Anterior cingulate cortex (tissue), 58 donors: ENCODE measurements at regions not wholly inside any gene's neighbourhood (a gene's known extent, or its start where the extent isn't known, plus 50 kb on each side); places are given as distances from the start of the nearest gene placed in this dataset.
"Not testable (repeated sequence)": the region's sequence is repeated elsewhere in the genome, so short reads cannot be mapped to it uniquely, and the experiment has no call there.

Experiments used
- DNase-seq, 58 donors: peaks; one replicate each; lab custom pipeline; 2025; lab: John Stamatoyannopoulos, UW

DNA sequence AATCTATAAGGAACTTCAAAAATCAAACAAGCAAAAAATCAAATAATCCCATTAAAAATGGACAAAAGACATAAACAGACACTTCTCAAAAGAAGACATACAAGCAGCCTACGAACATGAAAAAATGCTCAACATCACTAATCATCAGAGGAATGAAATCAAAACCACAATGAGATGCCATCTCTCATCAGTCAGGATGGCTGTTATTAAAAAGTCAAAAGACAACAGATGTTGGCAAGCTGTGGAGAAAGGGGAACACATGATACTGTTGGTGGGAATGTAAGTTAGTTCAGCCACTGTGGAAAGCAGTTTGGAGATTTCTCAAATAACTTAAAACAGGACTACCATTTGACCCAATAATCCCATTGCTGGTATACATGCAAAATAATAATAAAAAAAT is 226.4 kb downstream of the S1PR1 start:
- DNase-seq: no peak

DNA sequence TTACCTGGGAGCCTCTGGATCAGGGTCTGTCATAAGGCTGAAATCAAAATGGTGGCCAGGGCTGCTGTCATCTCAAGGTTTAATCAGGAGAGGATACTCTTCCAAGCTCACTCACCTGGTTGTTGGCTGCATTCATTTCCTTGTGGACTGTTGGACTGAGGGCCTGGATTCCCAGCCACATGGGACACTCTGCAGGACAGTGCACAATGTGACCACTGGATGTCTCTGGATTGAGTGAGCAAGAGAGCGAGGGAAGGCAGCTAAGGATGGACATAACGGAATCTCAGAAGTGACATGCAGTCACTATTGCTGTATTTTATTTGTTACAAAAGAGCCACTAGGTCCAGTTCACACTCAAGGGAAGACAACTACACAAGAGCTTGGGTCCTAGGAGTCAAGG is 229.1 kb downstream of the S1PR1 start:
- no peak for DNase-seq

DNA sequence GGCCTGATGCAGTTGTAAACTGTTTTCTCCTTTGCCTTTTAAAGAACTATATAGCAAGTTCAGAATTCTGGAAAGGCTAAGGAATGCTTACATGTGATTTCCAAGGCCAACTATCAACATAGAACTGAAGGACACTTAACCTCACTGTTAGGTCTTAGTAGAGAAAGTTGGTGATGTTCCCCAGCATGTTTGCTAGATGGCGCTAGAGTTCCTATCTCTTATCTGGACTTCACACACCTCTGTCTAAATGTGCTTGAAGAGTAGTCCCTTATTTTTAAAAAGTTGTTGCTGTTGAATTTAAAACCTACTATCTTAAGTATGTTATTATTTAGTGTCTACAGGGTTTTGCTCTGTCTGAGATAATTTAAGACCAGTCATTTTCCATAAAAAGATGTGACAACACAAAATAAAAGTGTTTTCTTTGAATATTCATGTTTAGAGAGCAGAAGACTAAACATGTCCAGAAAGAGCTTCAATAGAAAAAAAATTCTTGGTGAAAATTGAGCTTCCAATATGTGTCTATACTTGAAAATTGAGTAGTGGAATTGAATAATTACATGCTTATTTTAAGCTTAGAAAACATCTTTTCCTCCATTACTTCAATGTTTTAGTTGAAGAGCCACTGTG is 237.3 kb downstream of the S1PR1 start:
- DNase-seq: no peak

DNA sequence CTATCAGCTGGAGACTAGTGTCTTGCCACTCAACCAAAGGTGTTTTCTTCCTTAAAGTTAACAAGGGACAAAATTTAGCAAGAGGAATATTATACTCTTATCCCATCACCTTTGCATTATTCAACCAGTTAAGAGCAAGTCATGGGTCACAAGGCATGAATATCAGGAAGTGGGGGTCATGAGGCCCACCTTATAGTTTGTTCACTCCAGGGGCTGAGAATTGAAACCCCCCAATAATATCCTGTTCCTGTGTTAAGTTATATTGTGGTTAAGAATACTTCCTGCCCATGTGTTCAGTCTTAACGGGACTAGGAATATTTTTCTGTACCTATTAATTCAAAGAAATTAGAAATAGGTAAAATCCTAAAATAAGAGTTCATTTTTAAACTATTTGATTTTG is 239.7 kb downstream of the S1PR1 start:
- DNase-seq: no peak

DNA sequence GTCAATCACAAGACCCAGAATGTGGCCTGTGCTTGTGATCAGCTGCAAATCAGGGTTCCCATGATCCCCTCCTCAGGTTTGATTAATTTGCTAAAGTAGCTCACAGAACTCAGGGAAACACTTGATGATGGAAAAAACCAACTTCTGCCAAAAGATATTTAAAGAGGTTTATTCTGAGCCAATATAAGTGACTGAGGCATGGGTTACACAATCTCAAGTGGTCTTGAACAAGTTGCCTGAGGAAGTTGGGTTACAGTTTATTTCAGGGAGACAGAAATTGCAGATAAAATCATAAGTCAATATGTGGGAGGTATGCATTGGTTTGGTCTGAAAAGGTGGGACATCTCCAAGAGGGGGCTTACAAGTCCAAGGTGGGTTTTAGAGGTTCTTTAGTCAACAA is 243.1 kb downstream of the S1PR1 start:
- DNase-seq: no peak

DNA sequence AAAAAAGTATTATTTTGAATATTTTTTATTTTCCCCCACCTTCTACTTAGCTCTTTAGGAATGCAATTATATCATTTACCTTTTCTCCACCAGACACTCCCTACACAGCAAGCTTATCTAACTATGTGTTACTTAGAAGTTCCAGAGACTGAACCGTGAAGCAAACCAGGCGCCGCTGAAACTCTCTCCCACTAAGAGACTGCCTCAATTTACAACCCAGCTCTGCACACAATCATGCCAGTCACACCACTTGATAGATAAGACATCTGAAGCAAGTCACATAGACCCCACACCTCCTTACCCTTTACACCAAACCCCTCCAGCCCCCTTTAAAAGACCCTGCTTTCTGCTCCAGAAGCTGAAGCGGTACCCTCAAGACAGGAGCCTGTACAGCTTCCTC is 245.5 kb downstream of the S1PR1 start:
- DNase-seq: no peak

GRCh38 chr1:101483982-101484688 is 247.3 kb downstream of the S1PR1 start:
- DNase-seq: no peak

- no peak for DNase-seq
Observed at GRCh38 chr1:101484689-101485338, 248.0 kb downstream of the S1PR1 start.

GRCh38 chr1:101485712-101486111 is 248.9 kb downstream of the S1PR1 start:
- no peak for DNase-seq

DNA sequence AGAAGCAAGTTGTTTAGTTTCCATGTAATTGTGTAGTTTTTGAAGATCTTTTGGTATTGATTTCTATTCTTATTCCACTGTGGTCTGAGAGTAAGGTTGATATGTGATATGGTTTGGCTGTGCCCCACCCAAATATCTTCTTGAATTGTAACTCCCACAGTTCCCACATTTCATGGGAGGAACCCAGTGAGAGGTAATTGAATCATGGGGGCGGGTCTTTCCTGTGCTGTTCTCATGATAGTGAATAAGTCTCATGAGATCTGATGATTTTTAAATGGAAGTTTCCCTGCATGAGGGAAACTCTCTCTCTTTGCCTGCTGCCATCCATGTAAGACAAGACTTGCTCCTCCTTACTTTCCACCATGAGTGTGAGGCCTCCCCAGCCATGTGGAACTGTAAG is 255.3 kb downstream of the S1PR1 start:
- DNase-seq: not testable (repeated sequence)

GRCh38 chr1:101493920-101494319 is 257.1 kb downstream of the S1PR1 start:
- DNase-seq: not testable (repeated sequence)

- DNase-seq: no peak
Observed at GRCh38 chr1:101496109-101496508, 259.3 kb downstream of the S1PR1 start.

DNA sequence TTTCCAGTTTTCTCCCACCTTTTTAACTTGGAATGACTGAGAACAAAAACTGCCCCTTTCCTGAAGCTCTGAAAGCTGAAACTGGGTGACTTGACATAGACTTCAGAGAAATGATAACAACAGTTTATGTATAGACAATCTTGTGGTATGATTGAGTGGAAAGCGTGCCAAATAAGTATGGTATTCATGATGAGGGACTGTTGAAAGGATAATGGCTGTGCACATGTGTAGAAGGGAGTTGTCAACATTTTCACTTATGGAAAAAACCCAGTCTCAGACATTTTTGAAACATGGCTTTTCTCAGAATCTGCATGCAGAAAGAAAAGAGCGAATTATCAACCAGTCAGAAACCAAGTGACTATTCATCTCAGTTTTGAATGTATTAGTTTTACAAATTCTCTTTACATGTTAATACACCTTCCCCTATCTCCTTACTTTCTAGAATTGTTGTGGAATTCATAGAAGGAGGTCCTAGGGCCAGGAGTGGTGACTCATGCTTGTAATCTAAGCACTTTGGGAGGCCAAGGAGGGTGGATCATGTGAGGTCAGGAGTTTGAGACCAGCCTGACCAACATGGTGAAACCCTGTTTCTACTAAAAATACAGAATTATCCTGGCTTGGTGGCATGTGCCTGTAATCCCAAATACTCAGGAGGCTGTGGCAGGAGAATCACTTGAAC is 261.2 kb downstream of the S1PR1 start:
- DNase-seq: no peak

DNA sequence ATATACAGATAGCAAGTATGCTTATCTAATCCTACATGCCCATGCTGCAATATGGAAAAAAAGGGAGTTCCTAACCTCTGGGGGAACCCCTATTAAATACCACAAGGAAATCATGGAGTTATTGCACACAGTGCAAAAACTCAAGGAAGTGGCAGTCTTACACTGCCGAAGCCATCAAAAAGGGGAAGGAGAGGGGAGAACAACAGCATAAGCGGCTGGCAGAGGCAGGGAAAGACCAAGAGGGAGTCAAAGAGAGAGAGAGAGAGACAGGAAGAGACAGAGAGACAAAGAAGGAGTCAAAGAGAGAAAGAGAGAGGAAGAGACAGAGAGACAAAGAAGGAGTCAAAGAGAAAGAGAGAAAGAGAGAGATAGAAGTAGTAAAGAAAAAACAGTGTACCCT is 267.3 kb downstream of the S1PR1 start:
- not testable (repeated sequence) for DNase-seq

DNA sequence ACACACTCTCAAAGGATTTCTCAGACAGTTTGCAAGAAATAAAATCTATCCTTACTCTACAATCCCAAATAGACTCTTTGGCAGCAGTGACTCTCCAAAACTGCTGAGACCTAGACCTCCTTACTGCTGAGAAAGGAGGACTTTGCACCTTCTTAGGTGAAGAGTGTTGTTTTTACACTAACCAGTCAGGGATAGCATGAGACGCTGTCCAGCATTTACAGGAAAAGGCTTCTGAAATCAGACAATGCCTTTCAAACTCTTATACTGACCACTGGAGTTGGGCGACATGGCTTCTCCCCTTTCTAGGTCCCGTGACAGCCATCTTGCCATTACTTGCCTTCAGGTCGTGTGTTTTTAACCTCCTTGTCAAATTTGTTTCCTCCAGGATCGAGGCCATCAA is 268.4 kb downstream of the S1PR1 start:
- not testable (repeated sequence) for DNase-seq

DNA sequence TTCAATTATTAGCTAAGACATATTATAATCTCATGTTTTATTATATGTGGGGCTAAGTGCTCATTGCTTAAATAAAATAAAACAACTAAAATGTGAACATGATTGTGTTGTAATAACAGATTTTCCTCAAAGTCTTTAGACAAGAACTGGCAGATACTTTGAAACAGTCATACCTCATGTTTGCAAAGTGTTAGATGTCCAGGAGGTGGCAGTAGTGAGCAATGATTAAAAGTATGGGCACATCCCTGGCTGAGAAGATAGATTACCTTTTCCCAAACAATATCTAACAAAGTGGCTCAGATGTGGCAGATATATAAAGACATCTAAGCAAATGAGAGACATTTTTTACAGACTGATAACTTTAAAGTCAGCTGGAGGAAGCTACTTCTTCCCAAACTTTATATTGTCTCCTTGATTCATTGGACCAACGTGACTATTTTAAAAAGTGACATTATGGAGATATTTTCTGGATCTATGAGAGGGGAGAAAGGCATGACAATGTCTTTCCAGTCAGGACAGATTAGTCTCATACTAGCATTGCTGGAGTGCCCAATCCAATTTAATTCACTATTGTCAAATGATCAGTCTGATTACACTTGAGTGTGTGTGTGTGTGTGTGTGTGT is 269.8 kb downstream of the S1PR1 start:
- peak in 11 of 58 donors; percentile 0 to 20 (median 3) for DNase-seq

GRCh38 chr1:101507547-101507971 is 270.7 kb downstream of the S1PR1 start:
- DNase-seq: no peak

- no peak for DNase-seq
Observed at GRCh38 chr1:101508913-101509312, 272.1 kb downstream of the S1PR1 start.

DNA sequence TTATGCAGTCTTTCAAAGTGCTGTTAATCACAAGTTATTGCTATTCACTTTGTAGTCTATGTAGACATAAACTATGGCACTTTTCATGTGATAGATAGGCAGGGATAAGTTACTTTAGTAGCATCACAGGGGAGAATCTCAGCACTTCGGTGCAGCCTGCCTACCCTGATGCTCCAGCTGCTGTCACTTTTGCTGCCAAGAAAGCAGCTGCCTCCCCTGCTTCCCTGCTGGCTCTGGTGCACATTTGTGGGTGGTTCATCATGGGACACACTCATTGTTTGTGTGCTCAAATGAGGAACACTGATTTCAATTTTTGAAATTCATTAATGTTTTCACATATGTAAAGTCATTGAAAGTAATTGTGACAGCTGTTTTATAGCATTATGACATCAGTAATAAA is 272.6 kb downstream of the S1PR1 start:
- peak in 20 of 58 donors; percentile 1 to 25 (median 8) for DNase-seq

DNA sequence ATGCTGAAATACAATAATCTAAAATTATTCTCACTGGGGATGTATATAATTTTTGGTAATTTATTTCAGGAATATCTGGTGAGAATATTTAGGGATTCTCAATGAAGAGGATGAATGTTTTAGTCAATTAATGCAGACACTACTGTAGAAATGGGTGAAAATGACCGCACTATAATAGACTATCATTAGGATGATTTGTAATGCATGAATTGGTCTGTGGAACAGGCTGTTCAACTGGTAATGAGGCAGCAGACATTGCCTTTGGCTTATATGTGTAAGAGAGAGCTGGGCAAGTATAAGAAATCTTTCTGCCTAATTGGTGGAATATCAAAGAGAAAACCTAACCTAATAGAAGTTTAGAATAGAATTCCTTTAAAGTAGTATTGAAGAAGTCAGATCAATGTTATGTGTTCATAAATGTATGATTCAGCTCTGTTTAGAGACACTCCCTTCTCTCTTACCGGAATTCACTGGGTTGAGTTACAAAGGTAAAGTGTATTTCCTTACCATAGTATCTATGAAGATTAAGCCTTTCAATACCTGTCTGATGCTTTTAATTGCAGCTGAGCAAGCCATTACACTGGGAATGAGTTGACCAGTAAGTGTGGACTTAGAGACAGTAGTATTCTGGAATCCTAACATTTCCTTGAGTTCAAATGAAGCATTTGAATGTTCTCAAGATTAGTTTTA is 274.5 kb downstream of the S1PR1 start:
- DNase-seq: no peak
